Sigmoid colon (tissue), 6 donors: ENCODE measurements at regions not wholly inside any gene's neighbourhood (a gene's known extent, or its start where the extent isn't known, plus 50 kb on each side); places are given as distances from the start of the nearest gene placed in this dataset.

Experiments
- DNase-seq: peaks from one replicate; pipeline ENCODE4 v3.0.0-alpha.2; 2019
- H3K27ac ChIP-seq, 4 donors: fragments of 200-600 bp; sonication (generic); one replicate each; pipeline ENCODE4 v1.5.1; 2016 to 2019; ENCODE audit warnings: mild to moderate bottlenecking in 1 of 4
- H3K27me3 ChIP-seq, 3 donors: fragments of 200-600 bp; sonication (generic); one replicate each; pipeline ENCODE4 v1.5.1; 2019; ENCODE audit warnings: mild to moderate bottlenecking in 1 of 3
- H3K36me3 ChIP-seq, 4 donors: fragments of 200-600 bp; sonication (generic); one replicate each; pipeline ENCODE4 v1.5.1; 2016 to 2019
- H3K4me1 ChIP-seq, 4 donors: fragments of 200-600 bp; sonication (generic); one replicate each; pipeline ENCODE4 v1.5.1; 2017 to 2019
- H3K4me3 ChIP-seq, 4 donors: fragments of 200-600 bp; sonication (generic); one replicate each; pipeline ENCODE4 v1.5.1; 2017 to 2019; ENCODE audit warnings: mild to moderate bottlenecking in 2 of 4, moderate library complexity in 1 of 4
- H3K9me3 ChIP-seq, 4 donors: fragments of 200-600 bp in 3 of 4; sonication (generic) in 3 of 4; one replicate each; pipeline versions ENCODE4 v1.5.1 to v1.6.1; 2013 to 2019
- CTCF ChIP-seq, 4 experiments: fragments of 450-650 bp in 3 of 4; fragments of 200-600 bp in 1 of 4; IDR thresholded peaks; one replicate each; pipeline ENCODE4 v1.5.1; 2016 to 2019; ENCODE audit warnings: antibody characterized with exemption in 4 of 4, mild to moderate bottlenecking in 3 of 4, moderate library complexity in 2 of 4
- EP300 ChIP-seq, 4 donors: sonication (generic); formaldehyde crosslinking; IDR thresholded peaks; one replicate each; pipeline ENCODE4 v1.6.1; 2017; ENCODE audit warnings: antibody characterized with exemption in 4 of 4
- POLR2A ChIP-seq, 2 donors: fragments of 450-650 bp; IDR thresholded peaks; one replicate each; pipeline ENCODE4 v1.6.1; 2016; ENCODE audit warnings: antibody characterized with exemption in 2 of 2, mild to moderate bottlenecking in 2 of 2, moderate library complexity in 2 of 2
- POLR2AphosphoS5 ChIP-seq, 4 donors: sonication (generic); formaldehyde crosslinking; IDR thresholded peaks; one replicate each; pipeline ENCODE4 v1.6.1; 2017; ENCODE audit warnings: antibody characterized with exemption in 4 of 4
- WGBS, 2 donors: extraction: QIAGEN DNeasy Blood & Tissue Kit; methylation state at CpG; one replicate each; pipeline ENCODE4 v1.1.7; 2013; 5-methylcytosine and 5-hydroxymethylcytosine counted together
- intact Hi-C: fragments of 100-400 bp; cut with DNase I; formaldehyde crosslinking; loops from one replicate; pipeline ENCODE4 v1.15.1; 2023
- donor health status: healthy with polysubstance abuse.
- donor health status: healthy.

GRCh38 chr2:71821856-71822255, 325.8 kb downstream of the CYP26B1 start:
- intact Hi-C loops = no loop called here
- TF ChIP-seq CTCF (IDR thresholded peaks at IDR 0.05) (no peak), POLR2AphosphoS5 (IDR thresholded peaks at IDR 0.05) (no peak), EP300 (IDR thresholded peaks at IDR 0.05) (no peak), POLR2A (IDR thresholded peaks at IDR 0.05) (no peak)
- H3K27me3 ChIP-seq = no peaks in the 10 kb centered on the region

GRCh38 chr2:71816815-71817214, 330.8 kb downstream of the CYP26B1 start:
- H3K4me3 ChIP-seq = no peak overlapping the region
- no peaks in the 10 kb centered on the region for H3K9me3 ChIP-seq
- DNase-seq = no peak
- intact Hi-C loops = no loop called here
- H3K36me3 ChIP-seq = no peaks in the 10 kb centered on the region
- TF ChIP-seq POLR2A (IDR thresholded peaks at IDR 0.05) (no peak), EP300 (IDR thresholded peaks at IDR 0.05) (no peak), POLR2AphosphoS5 (IDR thresholded peaks at IDR 0.05) (no peak), CTCF (IDR thresholded peaks at IDR 0.05) (no peak)
- 93 to 96% methylated on average over 4 of the region's 4 CpGs for WGBS, 2 donors
- no peak overlapping the region for H3K27ac ChIP-seq
- H3K27me3 ChIP-seq = no peaks in the 10 kb centered on the region
- H3K4me1 ChIP-seq = no peaks in the 10 kb centered on the region

More at GRCh38 chr2:71821856-71822255, 325.8 kb downstream of the CYP26B1 start:
- H3K9me3 ChIP-seq = no peaks in the 10 kb centered on the region
- no peak overlapping the region for H3K27ac ChIP-seq
- no peaks in the 10 kb centered on the region for H3K36me3 ChIP-seq
- no peaks in the 10 kb centered on the region for H3K4me1 ChIP-seq
- H3K4me3 ChIP-seq = no peak overlapping the region
- no peak for DNase-seq

- no peak for DNase-seq
- no peak for TF ChIP-seq EP300 (IDR thresholded peaks at IDR 0.05)
- no peak for TF ChIP-seq POLR2AphosphoS5 (IDR thresholded peaks at IDR 0.05)
- TF ChIP-seq CTCF (IDR thresholded peaks at IDR 0.05) = no peak
- TF ChIP-seq POLR2A (IDR thresholded peaks at IDR 0.05) = no peak
- no peak overlapping the region for H3K4me3 ChIP-seq
- no peaks in the 10 kb centered on the region for H3K4me1 ChIP-seq
- no peak overlapping the region for H3K27ac ChIP-seq
- no peaks in the 10 kb centered on the region for H3K27me3 ChIP-seq
- H3K36me3 ChIP-seq = no peaks in the 10 kb centered on the region
- H3K9me3 ChIP-seq = no peaks in the 10 kb centered on the region
- intact Hi-C loops = no loop called here
- 90% methylated on average over 5 of the region's 5 CpGs for WGBS, 2 donors
Observed at GRCh38 chr2:71815701-71816474, 331.8 kb downstream of the CYP26B1 start.

- 75 to 76% methylated on average over 2 of the region's 2 CpGs for WGBS, 2 donors
- Histone ChIP-seq H3K4me1 (no peaks in the 10 kb centered on the region), H3K27ac (no peak overlapping the region), H3K27me3 (no peaks in the 10 kb centered on the region), H3K4me3 (no peak overlapping the region), H3K9me3 (no peaks in the 10 kb centered on the region), H3K36me3 (no peaks in the 10 kb centered on the region)
- no peak for DNase-seq
- intact Hi-C loops = no loop called here
- TF ChIP-seq POLR2A (IDR thresholded peaks at IDR 0.05) (no peak), EP300 (IDR thresholded peaks at IDR 0.05) (no peak), POLR2AphosphoS5 (IDR thresholded peaks at IDR 0.05) (no peak), CTCF (IDR thresholded peaks at IDR 0.05) (no peak)
Observed at GRCh38 chr2:71814885-71815284, 332.8 kb downstream of the CYP26B1 start.
